ENCODE measurements at regions not wholly inside any gene's neighbourhood (a gene's known extent, or its start where the extent isn't known, plus 50 kb on each side); places are given as distances from the start of the nearest gene placed in this dataset.
"Not testable (repeated sequence)": the region's sequence is repeated elsewhere in the genome, so short reads cannot be mapped to it uniquely, and the experiment has no call there.

GRCh38 chr5:53303105-53303504 is 177.3 kb upstream of the FST start:
- Histone ChIP-seq H3K27ac (ENCODE audit: low read length) (no peak overlapping the region), H4K20me1 (ENCODE audit: low read length) (no peaks in the 10 kb centered on the region), H3K4me3 (ENCODE audit: low read length) (no peak overlapping the region), H3K79me2 (ENCODE audit: low read length) (no peaks in the 10 kb centered on the region), H3K27me3 (ENCODE audit: low read length) (no peaks in the 10 kb centered on the region), H3K36me3 (ENCODE audit: low read depth, low read length) (no peaks in the 10 kb centered on the region), H3K9me2 (replicated peaks; ENCODE audit: low read length) (no peaks in the 10 kb centered on the region), H3K4me2 (ENCODE audit: low read length) (no peak overlapping the region), H2AFZ (ENCODE audit: low read length) (no peak overlapping the region), H3K9me3 (ENCODE audit: low read length) (no peaks in the 10 kb centered on the region), H3K4me1 (ENCODE audit: insufficient read depth, low read length) (no peaks in the 10 kb centered on the region), H3K9ac (ENCODE audit: low read length) (no peak overlapping the region), H3F3A (ENCODE audit: low read length, unreplicated experiment) (no peaks in the 10 kb centered on the region)
- ATAC-seq (peak; percentile 71), DNase-seq (peak; percentile 51)
- POLR2A ChIA-PET (ENCODE audit: unreplicated experiment) = no interaction called here
- TF ChIP-seq CTCF (conservative IDR thresholded peaks at IDR 0.05; ENCODE audit: low read depth, low read length) (no peak), EZH2 (IDR thresholded peaks at IDR 0.05; ENCODE audit: low read length, unreplicated experiment) (no peak), EZH2phosphoT487 (IDR thresholded peaks at IDR 0.05; ENCODE audit: borderline replicate concordance, low read length) (no peak)
- CTCF ChIA-PET = no interaction called here
- no TSS peak for BruUV-seq (replicated peaks)
- intact Hi-C loops (cut with micrococcal nuclease) = no loop called here

GRCh38 chr5:53305316-53305715 is 175.1 kb upstream of the FST start:
- H3F3A ChIP-seq (ENCODE audit: low read length, unreplicated experiment); H3K27ac ChIP-seq (ENCODE audit: low read length); H4K20me1 ChIP-seq (ENCODE audit: low read length); H3K9me2 ChIP-seq (replicated peaks; ENCODE audit: low read length); H3K36me3 ChIP-seq (ENCODE audit: low read depth, low read length); DNase-seq; H3K4me2 ChIP-seq (ENCODE audit: low read length); BruUV-seq (replicated peaks); H3K9ac ChIP-seq (ENCODE audit: low read length); ATAC-seq; H3K27me3 ChIP-seq (ENCODE audit: low read length); H3K79me2 ChIP-seq (ENCODE audit: low read length); intact Hi-C loops (cut with micrococcal nuclease); H3K4me3 ChIP-seq (ENCODE audit: low read length); H3K9me3 ChIP-seq (ENCODE audit: low read length); CTCF ChIA-PET; POLR2A ChIA-PET (ENCODE audit: unreplicated experiment); H2AFZ ChIP-seq (ENCODE audit: low read length); H3K4me1 ChIP-seq (ENCODE audit: insufficient read depth, low read length): not testable (repeated sequence)

- Histone ChIP-seq H3K27ac (ENCODE audit: low read length) (no peak overlapping the region), H3K4me2 (ENCODE audit: low read length) (no peak overlapping the region), H3K79me2 (ENCODE audit: low read length) (no peaks in the 10 kb centered on the region), H2AFZ (ENCODE audit: low read length) (no peak overlapping the region), H3K9me3 (ENCODE audit: low read length) (no peaks in the 10 kb centered on the region), H3K36me3 (ENCODE audit: low read depth, low read length) (no peaks in the 10 kb centered on the region), H3K9me2 (replicated peaks; ENCODE audit: low read length) (no peaks in the 10 kb centered on the region), H3K9ac (ENCODE audit: low read length) (no peak overlapping the region), H3K4me3 (ENCODE audit: low read length) (no peak overlapping the region), H3K27me3 (ENCODE audit: low read length) (no peaks in the 10 kb centered on the region), H3F3A (ENCODE audit: low read length, unreplicated experiment) (no peaks in the 10 kb centered on the region), H4K20me1 (ENCODE audit: low read length) (no peaks in the 10 kb centered on the region), H3K4me1 (ENCODE audit: insufficient read depth, low read length) (no peaks in the 10 kb centered on the region)
- TF ChIP-seq EZH2 (IDR thresholded peaks at IDR 0.05; ENCODE audit: low read length, unreplicated experiment) (no peak), CTCF (conservative IDR thresholded peaks at IDR 0.05; ENCODE audit: low read depth, low read length) (no peak), EZH2phosphoT487 (IDR thresholded peaks at IDR 0.05; ENCODE audit: borderline replicate concordance, low read length) (no peak)
- POLR2A ChIA-PET (ENCODE audit: unreplicated experiment) = no interaction called here
- BruUV-seq (replicated peaks) = no TSS peak
- DNase-seq (no peak), ATAC-seq (no peak)
- CTCF ChIA-PET = no interaction called here
- intact Hi-C loops (cut with micrococcal nuclease) = no loop called here
Observed at GRCh38 chr5:53309653-53310052, 170.8 kb upstream of the FST start.

Data from PC-3 (cell line).